ENCODE measurements at regions not wholly inside any gene's neighbourhood (a gene's known extent, or its start where the extent isn't known, plus 50 kb on each side); places are given as distances from the start of the nearest gene placed in this dataset.

DNA sequence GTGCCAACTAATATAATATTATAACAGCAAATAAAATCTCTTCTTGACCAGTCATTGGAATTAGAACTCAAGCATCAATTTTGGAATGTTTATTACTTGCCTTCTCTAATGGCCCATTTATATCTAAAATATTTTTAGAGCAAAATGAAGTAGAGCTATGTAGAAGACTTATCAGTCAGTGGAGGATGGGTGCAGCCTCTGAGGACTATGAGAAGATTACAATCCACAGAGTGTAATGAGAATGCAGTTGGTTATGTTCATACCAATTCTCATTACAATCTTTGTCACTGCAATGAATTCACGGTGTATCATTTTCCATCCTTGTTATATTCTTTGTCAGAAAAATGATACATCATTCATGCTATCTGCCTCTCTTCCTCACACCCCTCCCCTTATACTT lies 878.1 kb downstream of the CENPC start:
- DNase-seq, result no peak
- H3K4me1 Mint-ChIP-seq, result no peaks in the 10 kb centered on the region
- CTCF ChIA-PET, result no interaction called here
- H3K4me3 Mint-ChIP-seq, result no peak overlapping the region
- H3K36me3 Mint-ChIP-seq (ENCODE audit: low read depth), result no peaks in the 10 kb centered on the region
- H3K9me3 Mint-ChIP-seq, result no peaks in the 10 kb centered on the region
- no peak overlapping the region for H3K27ac Mint-ChIP-seq
- POLR2A ChIA-PET, result no interaction called here
- no peaks in the 10 kb centered on the region for H3K27me3 Mint-ChIP-seq

GRCh38 chr4:66662620-66663019 lies 882.7 kb downstream of the CENPC start:
- Mint-ChIP-seq H3K4me3 (no peak overlapping the region), H3K4me1 (no peaks in the 10 kb centered on the region), H3K36me3 (ENCODE audit: low read depth) (no peaks in the 10 kb centered on the region), H3K9me3 (no peaks in the 10 kb centered on the region), H3K27ac (no peak overlapping the region), H3K27me3 (no peaks in the 10 kb centered on the region)
- no peak for DNase-seq
- CTCF ChIA-PET, result no interaction called here
- POLR2A ChIA-PET, result no interaction called here

GRCh38 chr4:66658809-66659208 lies 886.5 kb downstream of the CENPC start:
- H3K9me3 Mint-ChIP-seq, result no peaks in the 10 kb centered on the region
- ChIA-PET CTCF (no interaction called here), POLR2A (no interaction called here)
- H3K36me3 Mint-ChIP-seq (ENCODE audit: low read depth), result no peaks in the 10 kb centered on the region
- no peaks in the 10 kb centered on the region for H3K27me3 Mint-ChIP-seq
- no peak overlapping the region for H3K27ac Mint-ChIP-seq
- no peaks in the 10 kb centered on the region for H3K4me1 Mint-ChIP-seq
- H3K4me3 Mint-ChIP-seq, result no peak overlapping the region
- no peak for DNase-seq

DNA sequence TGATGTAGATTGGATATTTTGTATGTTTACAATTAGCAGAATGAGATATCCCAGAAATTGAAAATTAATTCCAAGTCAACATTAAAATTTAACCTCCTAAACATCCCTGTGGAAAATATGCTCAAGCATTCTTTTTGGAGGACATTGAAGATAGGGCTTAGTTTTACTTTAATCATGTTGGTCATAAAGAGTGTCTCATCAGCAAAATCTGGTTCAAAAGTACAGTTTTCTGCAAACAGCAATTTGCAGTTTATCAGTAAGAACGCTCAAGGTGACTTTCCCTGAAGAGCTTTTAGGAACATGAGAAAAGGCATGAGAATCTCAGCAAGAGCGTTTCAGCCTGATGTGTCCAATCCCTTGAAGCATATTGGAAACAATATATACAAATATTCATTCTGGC lies 889.8 kb downstream of the CENPC start:
- Mint-ChIP-seq H3K27ac (no peak overlapping the region), H3K4me1 (no peaks in the 10 kb centered on the region), H3K4me3 (no peak overlapping the region), H3K27me3 (no peaks in the 10 kb centered on the region), H3K36me3 (ENCODE audit: low read depth) (no peaks in the 10 kb centered on the region), H3K9me3 (no peaks in the 10 kb centered on the region)
- ChIA-PET CTCF (no interaction called here), POLR2A (no interaction called here)
- DNase-seq, result no peak

DNA sequence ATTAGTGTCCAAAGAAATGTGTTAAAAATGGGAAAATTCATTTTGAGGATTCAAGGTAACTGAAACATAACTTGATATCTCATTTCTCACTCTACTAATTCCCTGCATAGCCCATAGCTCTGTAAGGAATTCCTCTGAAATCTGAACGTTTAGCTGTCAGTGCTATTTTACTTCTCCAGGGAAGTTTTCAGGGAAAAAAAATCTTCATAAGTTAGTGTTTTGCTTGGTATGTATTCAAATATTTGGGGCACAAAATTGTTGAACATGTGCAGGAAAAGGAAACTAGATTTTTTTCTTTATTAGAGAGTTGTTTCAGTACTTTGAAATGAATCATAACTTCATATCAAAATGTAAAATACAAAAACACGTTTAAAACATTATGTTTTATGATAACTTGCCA lies 891.4 kb downstream of the CENPC start:
- Mint-ChIP-seq H3K4me1 (no peaks in the 10 kb centered on the region), H3K27me3 (no peaks in the 10 kb centered on the region), H3K4me3 (no peak overlapping the region), H3K9me3 (no peaks in the 10 kb centered on the region), H3K36me3 (ENCODE audit: low read depth) (no peaks in the 10 kb centered on the region), H3K27ac (no peak overlapping the region)
- ChIA-PET CTCF (no interaction called here), POLR2A (no interaction called here)
- DNase-seq, result no peak

DNA sequence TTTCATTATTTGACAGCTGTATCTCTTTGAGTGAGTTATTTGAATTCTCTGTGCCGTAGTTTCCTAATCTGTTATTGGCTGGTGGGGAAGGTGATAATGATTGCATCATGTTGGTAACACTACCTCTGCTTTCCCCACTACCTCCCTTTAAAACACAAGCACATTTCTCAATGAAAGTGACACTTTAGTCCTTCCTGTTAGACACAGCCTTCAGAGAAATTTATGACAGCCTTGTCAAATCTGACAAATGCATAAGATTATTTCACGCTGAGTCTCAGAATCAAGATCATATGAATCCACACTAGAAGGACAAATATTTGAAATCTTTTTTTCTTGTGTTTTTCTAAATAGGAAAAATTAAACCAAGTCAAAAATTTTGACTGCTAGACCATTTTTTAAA lies 896.1 kb downstream of the CENPC start:
- Mint-ChIP-seq H3K27me3 (no peaks in the 10 kb centered on the region), H3K4me3 (no peak overlapping the region), H3K27ac (no peak overlapping the region), H3K9me3 (no peaks in the 10 kb centered on the region), H3K36me3 (ENCODE audit: low read depth) (no peaks in the 10 kb centered on the region), H3K4me1 (no peaks in the 10 kb centered on the region)
- no peak for DNase-seq
- POLR2A ChIA-PET, result no interaction called here
- CTCF ChIA-PET, result no interaction called here

GRCh38 chr4:66647926-66648325 lies 897.4 kb downstream of the CENPC start:
- no peak for DNase-seq
- no peaks in the 10 kb centered on the region for H3K4me1 Mint-ChIP-seq
- H3K4me3 Mint-ChIP-seq, result no peak overlapping the region
- H3K36me3 Mint-ChIP-seq (ENCODE audit: low read depth), result no peaks in the 10 kb centered on the region
- no peaks in the 10 kb centered on the region for H3K9me3 Mint-ChIP-seq
- ChIA-PET POLR2A (no interaction called here), CTCF (no interaction called here)
- no peaks in the 10 kb centered on the region for H3K27me3 Mint-ChIP-seq
- H3K27ac Mint-ChIP-seq, result no peak overlapping the region

- DNase-seq, result no peak
- Mint-ChIP-seq H3K4me3 (no peak overlapping the region), H3K36me3 (ENCODE audit: low read depth) (no peaks in the 10 kb centered on the region), H3K9me3 (no peaks in the 10 kb centered on the region), H3K27ac (no peak overlapping the region), H3K27me3 (no peaks in the 10 kb centered on the region), H3K4me1 (no peaks in the 10 kb centered on the region)
- ChIA-PET CTCF (no interaction called here), POLR2A (no interaction called here)
Measured at GRCh38 chr4:66647476-66647875, 897.8 kb downstream of the CENPC start.

DNA sequence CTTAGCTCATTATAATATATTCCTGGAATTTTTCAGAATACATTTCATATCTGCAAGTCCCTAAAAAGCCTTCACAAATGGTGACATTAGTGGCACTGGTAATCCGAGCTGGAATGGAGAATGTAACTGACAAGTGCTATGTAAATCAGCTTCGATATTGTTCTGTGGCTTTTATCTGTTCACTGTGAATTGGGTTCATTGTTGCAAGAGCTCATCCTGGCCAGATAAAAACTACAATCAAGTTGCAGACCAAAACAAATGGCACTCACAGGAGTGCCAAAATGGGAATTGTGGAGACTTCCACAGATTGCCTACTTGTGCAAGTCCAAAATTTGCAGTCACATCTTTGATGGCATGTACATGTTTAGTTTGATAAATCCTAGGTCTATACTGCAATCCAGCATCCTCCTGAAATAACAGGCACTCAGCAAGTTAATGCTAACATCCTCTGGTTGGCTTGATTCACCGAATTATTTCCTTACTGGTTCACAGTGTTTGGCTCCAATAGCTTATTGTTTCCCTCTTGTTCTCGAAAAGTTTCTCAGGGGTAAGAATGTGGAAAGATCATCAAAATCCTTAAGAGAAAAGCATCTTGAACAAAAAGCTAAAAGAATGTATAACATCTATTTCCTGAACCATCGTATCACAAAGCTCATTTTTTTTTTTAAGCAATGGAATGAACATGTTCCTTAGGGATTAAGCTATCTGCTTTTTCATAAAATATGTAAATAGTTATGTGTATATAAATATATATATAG lies 904.9 kb downstream of the CENPC start:
- no peaks in the 10 kb centered on the region for H3K4me1 Mint-ChIP-seq
- H3K36me3 Mint-ChIP-seq (ENCODE audit: low read depth), result no peaks in the 10 kb centered on the region
- CTCF ChIA-PET, result no interaction called here

GRCh38 chr4:66639361-66639760 lies 905.9 kb downstream of the CENPC start:
- DNase-seq, result no peak
- Mint-ChIP-seq H3K4me3 (no peak overlapping the region), H3K27ac (no peak overlapping the region), H3K9me3 (no peaks in the 10 kb centered on the region), H3K27me3 (no peaks in the 10 kb centered on the region), H3K4me1 (no peaks in the 10 kb centered on the region), H3K36me3 (ENCODE audit: low read depth) (no peaks in the 10 kb centered on the region)
- ChIA-PET CTCF (no interaction called here), POLR2A (no interaction called here)

More for the DNA sequence above, 904.9 kb downstream of the CENPC start:
- H3K27me3 Mint-ChIP-seq, result no peaks in the 10 kb centered on the region
- H3K9me3 Mint-ChIP-seq, result no peaks in the 10 kb centered on the region
- H3K4me3 Mint-ChIP-seq, result no peak overlapping the region
- POLR2A ChIA-PET, result no interaction called here
- DNase-seq, result no peak
- H3K27ac Mint-ChIP-seq, result no peak overlapping the region

- DNase-seq, result no peak
- Mint-ChIP-seq H3K27me3 (no peaks in the 10 kb centered on the region), H3K9me3 (no peaks in the 10 kb centered on the region), H3K36me3 (ENCODE audit: low read depth) (no peaks in the 10 kb centered on the region), H3K4me1 (no peaks in the 10 kb centered on the region), H3K27ac (no peak overlapping the region), H3K4me3 (no peak overlapping the region)
- CTCF ChIA-PET, result no interaction called here
- POLR2A ChIA-PET, result no interaction called here
Measured at GRCh38 chr4:66636349-66636748, 909.0 kb downstream of the CENPC start.

- no peaks in the 10 kb centered on the region for H3K4me1 Mint-ChIP-seq
- POLR2A ChIA-PET, result no interaction called here
Measured at GRCh38 chr4:66633477-66633876, 911.8 kb downstream of the CENPC start.

GRCh38 chr4:66629927-66630326 lies 915.4 kb downstream of the CENPC start:
- no peak overlapping the region for H3K27ac Mint-ChIP-seq
- H3K4me3 Mint-ChIP-seq, result no peak overlapping the region
- no peaks in the 10 kb centered on the region for H3K4me1 Mint-ChIP-seq
- POLR2A ChIA-PET, result no interaction called here
- H3K36me3 Mint-ChIP-seq (ENCODE audit: low read depth), result no peaks in the 10 kb centered on the region
- CTCF ChIA-PET, result no interaction called here
- H3K9me3 Mint-ChIP-seq, result no peaks in the 10 kb centered on the region
- H3K27me3 Mint-ChIP-seq, result no peaks in the 10 kb centered on the region
- DNase-seq, result no peak

More at GRCh38 chr4:66633477-66633876, 911.8 kb downstream of the CENPC start:
- Mint-ChIP-seq H3K27ac (no peak overlapping the region), H3K9me3 (no peaks in the 10 kb centered on the region), H3K27me3 (no peaks in the 10 kb centered on the region), H3K4me3 (no peak overlapping the region), H3K36me3 (ENCODE audit: low read depth) (no peaks in the 10 kb centered on the region)
- CTCF ChIA-PET, result interaction anchor here (0.7 kb wide), 1 partner anchor 26 kb away, joined by 3 read pairs; no protein-coding TSS in a partner anchor
- no peak for DNase-seq

- Mint-ChIP-seq H3K27me3 (no peaks in the 10 kb centered on the region), H3K9me3 (no peaks in the 10 kb centered on the region), H3K4me1 (no peaks in the 10 kb centered on the region), H3K27ac (no peak overlapping the region), H3K36me3 (ENCODE audit: low read depth) (no peaks in the 10 kb centered on the region), H3K4me3 (no peak overlapping the region)
- CTCF ChIA-PET, result no interaction called here
- POLR2A ChIA-PET, result no interaction called here
- no peak for DNase-seq
Measured at GRCh38 chr4:66628146-66628545, 917.2 kb downstream of the CENPC start.

Data from activated CD4-positive, alpha-beta T cell treated with anti-CD3 and anti-CD28 coated beads, Interleukin-2, amount 10 ng/mL, durations not matched to agents 7 days and 5 days (primary cell).